Type B pancreatic cell (in vitro differentiated cells): ENCODE measurements at regions not wholly inside any gene's neighbourhood (a gene's known extent, or its start where the extent isn't known, plus 50 kb on each side); places are given as distances from the start of the nearest gene placed in this dataset.
"Not testable (repeated sequence)": the region's sequence is repeated elsewhere in the genome, so short reads cannot be mapped to it uniquely, and the experiment has no call there.

ENCODE experiments used
- DNase-seq: peaks from one replicate; pipeline ENCODE4 v3.0.0; 2021; ENCODE audit warnings: mixed read lengths; ENCODE audit not compliant: unreplicated experiment; ENCODE audit errors: extremely low spot score
- H3K27ac Mint-ChIP-seq: 2 replicates; pipeline ENCODE4 v1.8.0; 2021; ENCODE audit warnings: mild to moderate bottlenecking, mixed read lengths
- H3K27me3 Mint-ChIP-seq: 2 replicates; pipeline ENCODE4 v1.8.0; 2021; ENCODE audit warnings: mixed read lengths
- H3K36me3 Mint-ChIP-seq: 2 replicates; pipeline ENCODE4 v1.8.0; 2021; ENCODE audit warnings: mixed read lengths
- H3K4me1 Mint-ChIP-seq: one replicate; pipeline ENCODE4 v1.8.0; 2021; ENCODE audit warnings: mixed read lengths; ENCODE audit not compliant: unreplicated experiment
- H3K4me3 Mint-ChIP-seq: 2 replicates; pipeline ENCODE4 v1.8.0; 2021; ENCODE audit warnings: mild to moderate bottlenecking, mixed read lengths
- H3K9me3 Mint-ChIP-seq: 2 replicates; pipeline ENCODE4 v1.8.0; 2021; ENCODE audit warnings: mixed read lengths
- CTCF ChIP-seq: fragments of 200-600 bp; sonication (generic); conservative IDR thresholded peaks from 2 replicates; pipeline ENCODE4 v1.5.0; 2021; ENCODE audit warnings: antibody characterized with exemption, mild to moderate bottlenecking

- DNase-seq = no peak
- Mint-ChIP-seq H3K27ac (no peak overlapping the region), H3K4me3 (no peak overlapping the region), H3K36me3 (no peaks in the 10 kb centered on the region), H3K4me1 (no peaks in the 10 kb centered on the region), H3K27me3 (no peaks in the 10 kb centered on the region), H3K9me3 (peaks cover 26% of the 10 kb centered on the region)
- TF ChIP-seq CTCF = no peak
These were observed 60.1 kb upstream of the NAMPT start for GRCh38 chr7:106344861-106345260.

GRCh38 chr7:106344211-106344610, 59.4 kb upstream of the NAMPT start:
- H3K4me1 Mint-ChIP-seq = no peaks in the 10 kb centered on the region

GRCh38 chr7:106342049-106342448, 57.3 kb upstream of the NAMPT start:
- peaks cover 11% of the 10 kb centered on the region for H3K9me3 Mint-ChIP-seq
- not testable (repeated sequence) for H3K4me1 Mint-ChIP-seq, H3K27me3 Mint-ChIP-seq, H3K36me3 Mint-ChIP-seq, H3K4me3 Mint-ChIP-seq, H3K27ac Mint-ChIP-seq, DNase-seq

More at GRCh38 chr7:106344211-106344610, 59.4 kb upstream of the NAMPT start:
- DNase-seq = no peak
- no peaks in the 10 kb centered on the region for H3K27me3 Mint-ChIP-seq
- H3K4me3 Mint-ChIP-seq = no peak overlapping the region
- TF ChIP-seq CTCF = no peak
- H3K36me3 Mint-ChIP-seq = no peaks in the 10 kb centered on the region
- peaks cover 26% of the 10 kb centered on the region for H3K9me3 Mint-ChIP-seq
- no peak overlapping the region for H3K27ac Mint-ChIP-seq

GRCh38 chr7:106340247-106340596, 55.4 kb upstream of the NAMPT start:
- H3K9me3 Mint-ChIP-seq = peaks cover 11% of the 10 kb centered on the region
- H3K27ac Mint-ChIP-seq, DNase-seq, H3K4me3 Mint-ChIP-seq, H3K27me3 Mint-ChIP-seq, H3K4me1 Mint-ChIP-seq, H3K36me3 Mint-ChIP-seq: not testable (repeated sequence)

- no peaks in the 10 kb centered on the region for H3K27me3 Mint-ChIP-seq
- no peak overlapping the region for H3K4me3 Mint-ChIP-seq
- no peak overlapping the region for H3K27ac Mint-ChIP-seq
- TF ChIP-seq CTCF = no peak
- no peaks in the 10 kb centered on the region for H3K4me1 Mint-ChIP-seq
- H3K36me3 Mint-ChIP-seq = no peaks in the 10 kb centered on the region
- peaks cover 8% of the 10 kb centered on the region for H3K9me3 Mint-ChIP-seq
- no peak for DNase-seq
These were observed 54.9 kb upstream of the NAMPT start for GRCh38 chr7:106339513-106340246.

GRCh38 chr7:106337754-106338153, 53.0 kb upstream of the NAMPT start:
- no peaks in the 10 kb centered on the region for H3K36me3 Mint-ChIP-seq
- H3K4me1 Mint-ChIP-seq = no peaks in the 10 kb centered on the region
- no peak for TF ChIP-seq CTCF
- H3K27ac Mint-ChIP-seq = no peak overlapping the region
- peaks cover 8% of the 10 kb centered on the region for H3K9me3 Mint-ChIP-seq
- H3K4me3 Mint-ChIP-seq = no peak overlapping the region
- H3K27me3 Mint-ChIP-seq = no peaks in the 10 kb centered on the region
- no peak for DNase-seq

GRCh38 chr7:106335814-106336213, 51.0 kb upstream of the NAMPT start:
- H3K36me3 Mint-ChIP-seq = no peaks in the 10 kb centered on the region
- H3K27ac Mint-ChIP-seq = no peak overlapping the region
- TF ChIP-seq CTCF = no peak
- no peak overlapping the region for H3K4me3 Mint-ChIP-seq
- no peaks in the 10 kb centered on the region for H3K9me3 Mint-ChIP-seq
- no peaks in the 10 kb centered on the region for H3K27me3 Mint-ChIP-seq
- no peaks in the 10 kb centered on the region for H3K4me1 Mint-ChIP-seq
- DNase-seq = no peak
